Liver (tissue), 7 donors: ENCODE measurements at regions not wholly inside any gene's neighbourhood (a gene's known extent, or its start where the extent isn't known, plus 50 kb on each side); places are given as distances from the start of the nearest gene placed in this dataset.

ENCODE experiments used
- DNase-seq: peaks from one replicate; pipeline ENCODE4 v3.0.0-alpha.2; 2017; ENCODE audit warnings: low spot score
- H3K27ac ChIP-seq, 2 donors: one replicate each; pipeline ENCODE4 v1.7.0; 2013; ENCODE audit warnings: inconsistent platforms in 2 of 2, low read length in 2 of 2, control low read depth in 1 of 2, low read depth in 1 of 2, mild to moderate bottlenecking in 1 of 2
- H3K27me3 ChIP-seq, 4 donors: one replicate each; pipeline versions ENCODE4 v1.6.1 to v1.7.0; 2013; ENCODE audit warnings: low read length in 3 of 4, inconsistent platforms in 1 of 4, mild to moderate bottlenecking in 1 of 4, moderate library complexity in 1 of 4; ENCODE audit not compliant: control insufficient read depth in 4 of 4, insufficient read depth in 4 of 4
- H3K36me3 ChIP-seq, 4 donors: one replicate each; pipeline versions ENCODE4 v1.6.1 to v1.7.0; 2013; ENCODE audit warnings: low read length in 3 of 4, mild to moderate bottlenecking in 3 of 4, low read depth in 1 of 4, moderate library complexity in 1 of 4; ENCODE audit not compliant: control insufficient read depth in 4 of 4, insufficient read depth in 3 of 4
- H3K4me1 ChIP-seq, 4 donors: one replicate each; pipeline versions ENCODE4 v1.6.1 to v1.7.0; 2013; ENCODE audit warnings: low read length in 3 of 4, mild to moderate bottlenecking in 3 of 4, moderate library complexity in 1 of 4; ENCODE audit not compliant: control insufficient read depth in 4 of 4, insufficient read depth in 4 of 4
- H3K4me3 ChIP-seq, 3 donors: one replicate each; pipeline versions ENCODE4 v1.6.1 to v1.7.0; 2013; ENCODE audit warnings: low read length in 3 of 3, control low read depth in 1 of 3, low read depth in 1 of 3, mild to moderate bottlenecking in 1 of 3
- H3K9ac ChIP-seq, 2 donors: one replicate each; pipeline ENCODE4 v1.7.0; 2013; ENCODE audit warnings: low read length in 2 of 2, mild to moderate bottlenecking in 2 of 2, moderate library complexity in 2 of 2, control low read depth in 1 of 2, low read depth in 1 of 2
- H3K9me3 ChIP-seq, 4 donors: one replicate each; pipeline versions ENCODE4 v1.6.1 to v1.7.0; 2013; ENCODE audit warnings: low read length in 3 of 4; ENCODE audit not compliant: control insufficient read depth in 4 of 4
- EGR1 ChIP-seq, 2 donors: IDR thresholded peaks; 2 replicates each; pipeline ENCODE4 v1.6.1; 2016 to 2018; ENCODE audit warnings: antibody characterized with exemption in 2 of 2, low read depth in 2 of 2
- FOXA1 ChIP-seq: IDR thresholded peaks from 2 replicates; pipeline ENCODE4 v1.6.1; 2016; ENCODE audit warnings: antibody characterized with exemption
- FOXA2 ChIP-seq: IDR thresholded peaks from 2 replicates; pipeline ENCODE4 v1.6.1; 2016; ENCODE audit warnings: antibody characterized with exemption
- GABPA ChIP-seq, 2 donors: IDR thresholded peaks in 1 of 2; conservative IDR thresholded peaks in 1 of 2; 2 replicates each; pipeline ENCODE4 v1.6.1; 2016; ENCODE audit warnings: antibody characterized with exemption in 2 of 2, mild to moderate bottlenecking in 1 of 2, moderate library complexity in 1 of 2
- HNF4A ChIP-seq, 2 donors: conservative IDR thresholded peaks; 2 replicates each; pipeline ENCODE4 v1.6.1; 2016; ENCODE audit warnings: antibody characterized with exemption in 2 of 2, mild to moderate bottlenecking in 2 of 2
- HNF4G ChIP-seq: IDR thresholded peaks from 2 replicates; pipeline ENCODE4 v1.6.1; 2016; ENCODE audit warnings: antibody characterized with exemption
- JUND ChIP-seq, 2 donors: IDR thresholded peaks; 2 replicates each; pipeline ENCODE4 v1.6.1; 2016; ENCODE audit warnings: antibody characterized with exemption in 2 of 2
- NR2F2 ChIP-seq: IDR thresholded peaks from 2 replicates; pipeline ENCODE4 v1.6.1; 2016; ENCODE audit warnings: antibody characterized with exemption
- RAD21 ChIP-seq, 2 donors: IDR thresholded peaks; 2 replicates each; pipeline ENCODE4 v1.6.1; 2016; ENCODE audit warnings: antibody characterized with exemption in 2 of 2, mild to moderate bottlenecking in 2 of 2
- RXRA ChIP-seq, 2 donors: IDR thresholded peaks; 2 replicates each; pipeline ENCODE4 v1.6.1; 2017 to 2018; ENCODE audit warnings: antibody characterized with exemption in 2 of 2, mild to moderate bottlenecking in 1 of 2
- SP1 ChIP-seq: IDR thresholded peaks from 2 replicates; pipeline ENCODE4 v1.6.1; 2018; ENCODE audit warnings: antibody characterized with exemption, mild to moderate bottlenecking
- TAF1 ChIP-seq: conservative IDR thresholded peaks from 2 replicates; pipeline ENCODE4 v1.6.1; 2016; ENCODE audit warnings: antibody characterized with exemption, mild to moderate bottlenecking
- YY1 ChIP-seq: IDR thresholded peaks from 2 replicates; pipeline ENCODE4 v1.6.1; 2016; ENCODE audit warnings: antibody characterized with exemption, mild to moderate bottlenecking
- TF ChIP-seq, protein P1 (sequence below): IDR thresholded peaks from 2 replicates; pipeline ENCODE4 v1.6.1; 2016; ENCODE audit warnings: antibody characterized with exemption, mild to moderate bottlenecking
- TF ChIP-seq, protein P2 (sequence below): IDR thresholded peaks from 2 replicates; pipeline ENCODE4 v1.6.1; 2016; ENCODE audit warnings: antibody characterized with exemption
- TF ChIP-seq, protein P3 (sequence below): IDR thresholded peaks from 2 replicates; pipeline ENCODE4 v1.6.1; 2016; ENCODE audit warnings: antibody characterized with exemption
- TF ChIP-seq, protein P4 (sequence below): IDR thresholded peaks from 2 replicates; pipeline ENCODE4 v1.6.1; 2016; ENCODE audit warnings: antibody characterized with exemption
- TF ChIP-seq, protein P5 (sequence below): fragments of 150-350 bp; IDR thresholded peaks from 2 replicates; pipeline ENCODE4 v1.5.1; 2017; ENCODE audit warnings: improper control_type of control experiment, low read depth, low read length; ENCODE audit not compliant: missing input control
- donor health status: healthy.
- donor health status: healthy.
- donor health status: healthy.
- donor health status: healthy.

DNA sequence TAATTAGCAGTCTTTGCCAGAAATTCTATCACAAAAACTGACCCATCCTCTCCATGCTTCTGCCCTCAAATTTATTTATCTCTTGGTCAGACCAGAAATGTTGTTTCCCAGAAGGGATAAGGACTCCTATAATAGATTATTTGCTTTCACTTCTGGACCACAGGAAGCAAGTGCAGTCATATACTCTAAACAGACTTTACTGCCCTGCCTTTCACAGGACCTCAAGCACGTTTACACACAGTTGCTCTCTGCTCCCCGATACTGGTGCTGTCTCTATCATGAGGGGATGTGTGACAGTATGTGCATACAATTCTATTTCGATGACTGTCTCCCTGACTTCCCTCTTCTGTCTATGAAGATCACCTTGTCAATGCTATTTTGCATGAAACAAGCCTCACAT is 205.5 kb upstream of the TGFBR2 start (continued):
- TF ChIP-seq, protein P1, sequence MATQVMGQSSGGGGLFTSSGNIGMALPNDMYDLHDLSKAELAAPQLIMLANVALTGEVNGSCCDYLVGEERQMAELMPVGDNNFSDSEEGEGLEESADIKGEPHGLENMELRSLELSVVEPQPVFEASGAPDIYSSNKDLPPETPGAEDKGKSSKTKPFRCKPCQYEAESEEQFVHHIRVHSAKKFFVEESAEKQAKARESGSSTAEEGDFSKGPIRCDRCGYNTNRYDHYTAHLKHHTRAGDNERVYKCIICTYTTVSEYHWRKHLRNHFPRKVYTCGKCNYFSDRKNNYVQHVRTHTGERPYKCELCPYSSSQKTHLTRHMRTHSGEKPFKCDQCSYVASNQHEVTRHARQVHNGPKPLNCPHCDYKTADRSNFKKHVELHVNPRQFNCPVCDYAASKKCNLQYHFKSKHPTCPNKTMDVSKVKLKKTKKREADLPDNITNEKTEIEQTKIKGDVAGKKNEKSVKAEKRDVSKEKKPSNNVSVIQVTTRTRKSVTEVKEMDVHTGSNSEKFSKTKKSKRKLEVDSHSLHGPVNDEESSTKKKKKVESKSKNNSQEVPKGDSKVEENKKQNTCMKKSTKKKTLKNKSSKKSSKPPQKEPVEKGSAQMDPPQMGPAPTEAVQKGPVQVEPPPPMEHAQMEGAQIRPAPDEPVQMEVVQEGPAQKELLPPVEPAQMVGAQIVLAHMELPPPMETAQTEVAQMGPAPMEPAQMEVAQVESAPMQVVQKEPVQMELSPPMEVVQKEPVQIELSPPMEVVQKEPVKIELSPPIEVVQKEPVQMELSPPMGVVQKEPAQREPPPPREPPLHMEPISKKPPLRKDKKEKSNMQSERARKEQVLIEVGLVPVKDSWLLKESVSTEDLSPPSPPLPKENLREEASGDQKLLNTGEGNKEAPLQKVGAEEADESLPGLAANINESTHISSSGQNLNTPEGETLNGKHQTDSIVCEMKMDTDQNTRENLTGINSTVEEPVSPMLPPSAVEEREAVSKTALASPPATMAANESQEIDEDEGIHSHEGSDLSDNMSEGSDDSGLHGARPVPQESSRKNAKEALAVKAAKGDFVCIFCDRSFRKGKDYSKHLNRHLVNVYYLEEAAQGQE = no peak
- no peak for TF ChIP-seq RAD21 (IDR thresholded peaks at IDR 0.05)

DNA sequence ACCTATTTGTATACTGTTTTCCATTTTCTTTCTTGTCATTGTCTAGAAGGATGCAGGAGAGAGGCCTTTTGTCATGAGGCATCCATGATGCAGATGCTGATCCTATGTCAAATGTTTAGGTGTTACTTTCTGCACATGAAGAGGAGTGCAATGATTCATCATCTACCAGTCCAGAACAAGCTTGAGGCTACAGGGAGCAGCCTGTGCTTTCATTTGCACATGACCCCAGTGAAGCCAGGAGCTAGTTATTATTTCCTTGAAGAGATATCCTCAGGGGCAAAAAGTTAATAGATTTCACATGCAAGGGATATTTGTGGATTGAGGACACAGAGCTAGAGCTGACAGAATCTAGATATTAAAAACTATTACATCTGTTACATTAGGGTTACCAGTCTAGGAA is 204.4 kb upstream of the TGFBR2 start:
- H3K4me1 ChIP-seq = no peaks in the 10 kb centered on the region
- H3K4me3 ChIP-seq = no peak overlapping the region
- no peaks in the 10 kb centered on the region for H3K36me3 ChIP-seq
- no peak overlapping the region for H3K27ac ChIP-seq
- no peak for TF ChIP-seq HNF4A (conservative IDR thresholded peaks at IDR 0.05)
- TF ChIP-seq FOXA2 = no peak
- TF ChIP-seq, protein P1 = no peak
- TF ChIP-seq, protein P2, sequence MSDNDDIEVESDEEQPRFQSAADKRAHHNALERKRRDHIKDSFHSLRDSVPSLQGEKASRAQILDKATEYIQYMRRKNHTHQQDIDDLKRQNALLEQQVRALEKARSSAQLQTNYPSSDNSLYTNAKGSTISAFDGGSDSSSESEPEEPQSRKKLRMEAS = no peak
- no peak for TF ChIP-seq TAF1
- TF ChIP-seq GABPA (IDR thresholded peaks at IDR 0.05 in 1 of 2, conservative IDR thresholded peaks at IDR 0.05 in 1 of 2) = no peak
- TF ChIP-seq, protein P3, sequence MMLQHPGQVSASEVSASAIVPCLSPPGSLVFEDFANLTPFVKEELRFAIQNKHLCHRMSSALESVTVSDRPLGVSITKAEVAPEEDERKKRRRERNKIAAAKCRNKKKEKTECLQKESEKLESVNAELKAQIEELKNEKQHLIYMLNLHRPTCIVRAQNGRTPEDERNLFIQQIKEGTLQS = no peak
- no peak for TF ChIP-seq FOXA1
- TF ChIP-seq SP1 = no peak
- TF ChIP-seq RAD21 (IDR thresholded peaks at IDR 0.05) = no peak
- no peak for TF ChIP-seq EGR1 (IDR thresholded peaks at IDR 0.05; ENCODE audit: low read depth in 2 of 2)
- no peak for TF ChIP-seq YY1
- TF ChIP-seq RXRA (IDR thresholded peaks at IDR 0.05) = no peak
- no peak for TF ChIP-seq NR2F2
- TF ChIP-seq, protein P4, sequence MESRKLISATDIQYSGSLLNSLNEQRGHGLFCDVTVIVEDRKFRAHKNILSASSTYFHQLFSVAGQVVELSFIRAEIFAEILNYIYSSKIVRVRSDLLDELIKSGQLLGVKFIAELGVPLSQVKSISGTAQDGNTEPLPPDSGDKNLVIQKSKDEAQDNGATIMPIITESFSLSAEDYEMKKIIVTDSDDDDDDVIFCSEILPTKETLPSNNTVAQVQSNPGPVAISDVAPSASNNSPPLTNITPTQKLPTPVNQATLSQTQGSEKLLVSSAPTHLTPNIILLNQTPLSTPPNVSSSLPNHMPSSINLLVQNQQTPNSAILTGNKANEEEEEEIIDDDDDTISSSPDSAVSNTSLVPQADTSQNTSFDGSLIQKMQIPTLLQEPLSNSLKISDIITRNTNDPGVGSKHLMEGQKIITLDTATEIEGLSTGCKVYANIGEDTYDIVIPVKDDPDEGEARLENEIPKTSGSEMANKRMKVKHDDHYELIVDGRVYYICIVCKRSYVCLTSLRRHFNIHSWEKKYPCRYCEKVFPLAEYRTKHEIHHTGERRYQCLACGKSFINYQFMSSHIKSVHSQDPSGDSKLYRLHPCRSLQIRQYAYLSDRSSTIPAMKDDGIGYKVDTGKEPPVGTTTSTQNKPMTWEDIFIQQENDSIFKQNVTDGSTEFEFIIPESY = no peak
- no peak for TF ChIP-seq HNF4G
- no peak for TF ChIP-seq JUND (IDR thresholded peaks at IDR 0.05)
- TF ChIP-seq, protein P5, sequence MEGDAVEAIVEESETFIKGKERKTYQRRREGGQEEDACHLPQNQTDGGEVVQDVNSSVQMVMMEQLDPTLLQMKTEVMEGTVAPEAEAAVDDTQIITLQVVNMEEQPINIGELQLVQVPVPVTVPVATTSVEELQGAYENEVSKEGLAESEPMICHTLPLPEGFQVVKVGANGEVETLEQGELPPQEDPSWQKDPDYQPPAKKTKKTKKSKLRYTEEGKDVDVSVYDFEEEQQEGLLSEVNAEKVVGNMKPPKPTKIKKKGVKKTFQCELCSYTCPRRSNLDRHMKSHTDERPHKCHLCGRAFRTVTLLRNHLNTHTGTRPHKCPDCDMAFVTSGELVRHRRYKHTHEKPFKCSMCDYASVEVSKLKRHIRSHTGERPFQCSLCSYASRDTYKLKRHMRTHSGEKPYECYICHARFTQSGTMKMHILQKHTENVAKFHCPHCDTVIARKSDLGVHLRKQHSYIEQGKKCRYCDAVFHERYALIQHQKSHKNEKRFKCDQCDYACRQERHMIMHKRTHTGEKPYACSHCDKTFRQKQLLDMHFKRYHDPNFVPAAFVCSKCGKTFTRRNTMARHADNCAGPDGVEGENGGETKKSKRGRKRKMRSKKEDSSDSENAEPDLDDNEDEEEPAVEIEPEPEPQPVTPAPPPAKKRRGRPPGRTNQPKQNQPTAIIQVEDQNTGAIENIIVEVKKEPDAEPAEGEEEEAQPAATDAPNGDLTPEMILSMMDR = no peak
- no peak for DNase-seq
- no peaks in the 10 kb centered on the region for H3K9me3 ChIP-seq
- H3K9ac ChIP-seq = no peak overlapping the region
- H3K27me3 ChIP-seq = no peaks in the 10 kb centered on the region
